C4-2B (cell line): ENCODE measurements at regions not wholly inside any gene's neighbourhood (a gene's known extent, or its start where the extent isn't known, plus 50 kb on each side); places are given as distances from the start of the nearest gene placed in this dataset.

Experiments
- ZFX ChIP-seq: fragments of 450-650 bp; IDR thresholded peaks from 2 replicates; pipeline ENCODE4 v1.6.1; 2017
- TF ChIP-seq, protein P1 (sequence below): fragments of 450-650 bp; conservative IDR thresholded peaks from 2 replicates; pipeline ENCODE4 v1.5.1; 2017; ENCODE audit warnings: mild to moderate bottlenecking

DNA sequence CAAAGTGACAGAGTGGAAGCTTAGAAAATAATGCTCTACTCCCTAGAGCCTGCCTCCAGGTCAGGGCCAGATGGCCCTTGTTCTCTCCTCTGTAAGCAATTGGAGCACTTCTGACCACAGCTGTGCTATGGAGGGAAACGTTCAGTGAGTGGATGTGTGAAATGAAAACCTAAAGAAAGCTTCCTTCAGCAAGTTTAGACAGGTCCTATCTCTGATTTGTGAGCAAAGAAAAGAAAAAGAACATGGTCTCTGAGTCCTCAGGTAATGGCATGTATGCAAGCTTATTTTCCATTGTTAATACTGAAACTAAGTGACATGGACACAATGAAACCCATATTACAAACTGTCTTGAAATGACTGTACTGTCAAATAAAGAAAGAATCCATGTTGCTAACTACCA is 1486.8 kb downstream of the EFNB2 start:
- TF ChIP-seq, protein P1, sequence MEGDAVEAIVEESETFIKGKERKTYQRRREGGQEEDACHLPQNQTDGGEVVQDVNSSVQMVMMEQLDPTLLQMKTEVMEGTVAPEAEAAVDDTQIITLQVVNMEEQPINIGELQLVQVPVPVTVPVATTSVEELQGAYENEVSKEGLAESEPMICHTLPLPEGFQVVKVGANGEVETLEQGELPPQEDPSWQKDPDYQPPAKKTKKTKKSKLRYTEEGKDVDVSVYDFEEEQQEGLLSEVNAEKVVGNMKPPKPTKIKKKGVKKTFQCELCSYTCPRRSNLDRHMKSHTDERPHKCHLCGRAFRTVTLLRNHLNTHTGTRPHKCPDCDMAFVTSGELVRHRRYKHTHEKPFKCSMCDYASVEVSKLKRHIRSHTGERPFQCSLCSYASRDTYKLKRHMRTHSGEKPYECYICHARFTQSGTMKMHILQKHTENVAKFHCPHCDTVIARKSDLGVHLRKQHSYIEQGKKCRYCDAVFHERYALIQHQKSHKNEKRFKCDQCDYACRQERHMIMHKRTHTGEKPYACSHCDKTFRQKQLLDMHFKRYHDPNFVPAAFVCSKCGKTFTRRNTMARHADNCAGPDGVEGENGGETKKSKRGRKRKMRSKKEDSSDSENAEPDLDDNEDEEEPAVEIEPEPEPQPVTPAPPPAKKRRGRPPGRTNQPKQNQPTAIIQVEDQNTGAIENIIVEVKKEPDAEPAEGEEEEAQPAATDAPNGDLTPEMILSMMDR = no peak
- TF ChIP-seq ZFX = no peak
